AG04449 (cell line): ENCODE measurements at regions not wholly inside any gene's neighbourhood (a gene's known extent, or its start where the extent isn't known, plus 50 kb on each side); places are given as distances from the start of the nearest gene placed in this dataset.

Experiments
- CTCF ChIA-PET: fragments of 350-600 bp; formaldehyde crosslinking; extraction: SDS; loops from one replicate; lab custom pipeline; 2021; ENCODE audit warnings: antibody characterized with exemption; lab: Yijun Ruan, JAX
- POLR2A ChIA-PET: fragments of 400-600, 350-600 bp; formaldehyde crosslinking; extraction: SDS; loops from one replicate; lab custom pipeline; 2020; ENCODE audit warnings: antibody characterized with exemption, inconsistent platforms; lab: Yijun Ruan, JAX
- DNase-seq: peaks from one replicate; pipeline ENCODE4 v3.0.0-alpha.2; 2010; ENCODE audit warnings: low read depth, low spot score
- H3K4me3 ChIP-seq: 2 replicates; pipeline ENCODE4 v1.5.1; 2011; ENCODE audit warnings: low read depth, mild to moderate bottlenecking, control low read depth, low read length
- TF ChIP-seq, protein P1 (sequence below): IDR thresholded peaks from one replicate; pipeline ENCODE4 v1.5.1; 2011; ENCODE audit warnings: mild to moderate bottlenecking, moderate library complexity, low read length, control low read depth, inconsistent platforms; ENCODE audit not compliant: insufficient read depth; ENCODE audit errors: missing control alignments

DNA sequence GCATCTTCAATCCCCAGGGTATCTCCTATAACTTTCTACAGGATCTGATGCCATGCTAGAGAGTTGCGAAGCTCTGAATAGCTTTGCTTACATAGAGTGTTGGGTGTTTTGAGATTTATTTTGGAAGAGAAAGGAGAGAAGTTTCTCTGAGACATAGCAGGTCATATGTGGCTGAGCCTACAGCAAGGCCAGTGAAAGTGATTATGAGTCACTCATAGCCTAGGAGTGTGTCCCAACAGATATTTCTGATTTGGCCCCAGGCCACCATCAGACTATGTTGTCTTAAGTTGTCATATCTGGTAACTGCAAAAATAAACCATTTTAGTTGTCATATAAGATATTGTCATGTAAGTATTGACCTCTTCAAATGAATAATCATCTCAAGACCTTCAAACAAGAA is 132.0 kb upstream of the RAI14 start:
- no peak overlapping the region for H3K4me3 ChIP-seq
- DNase-seq: peak; percentile 34
- TF ChIP-seq, protein P1, sequence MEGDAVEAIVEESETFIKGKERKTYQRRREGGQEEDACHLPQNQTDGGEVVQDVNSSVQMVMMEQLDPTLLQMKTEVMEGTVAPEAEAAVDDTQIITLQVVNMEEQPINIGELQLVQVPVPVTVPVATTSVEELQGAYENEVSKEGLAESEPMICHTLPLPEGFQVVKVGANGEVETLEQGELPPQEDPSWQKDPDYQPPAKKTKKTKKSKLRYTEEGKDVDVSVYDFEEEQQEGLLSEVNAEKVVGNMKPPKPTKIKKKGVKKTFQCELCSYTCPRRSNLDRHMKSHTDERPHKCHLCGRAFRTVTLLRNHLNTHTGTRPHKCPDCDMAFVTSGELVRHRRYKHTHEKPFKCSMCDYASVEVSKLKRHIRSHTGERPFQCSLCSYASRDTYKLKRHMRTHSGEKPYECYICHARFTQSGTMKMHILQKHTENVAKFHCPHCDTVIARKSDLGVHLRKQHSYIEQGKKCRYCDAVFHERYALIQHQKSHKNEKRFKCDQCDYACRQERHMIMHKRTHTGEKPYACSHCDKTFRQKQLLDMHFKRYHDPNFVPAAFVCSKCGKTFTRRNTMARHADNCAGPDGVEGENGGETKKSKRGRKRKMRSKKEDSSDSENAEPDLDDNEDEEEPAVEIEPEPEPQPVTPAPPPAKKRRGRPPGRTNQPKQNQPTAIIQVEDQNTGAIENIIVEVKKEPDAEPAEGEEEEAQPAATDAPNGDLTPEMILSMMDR: no peak
- ChIA-PET POLR2A (interaction anchor here (1.2 to 1.5 kb wide), 4 partner anchors 9 to 133 kb away, joined by 3 to 6 read pairs (median 4); partner anchors contain the start of gene RAI14), CTCF (interaction anchor here (0.6 to 5.8 kb wide), 36 partner anchors 9 to 382 kb away, joined by 3 to 40 read pairs (median 6); no protein-coding TSS in a partner anchor)

DNA sequence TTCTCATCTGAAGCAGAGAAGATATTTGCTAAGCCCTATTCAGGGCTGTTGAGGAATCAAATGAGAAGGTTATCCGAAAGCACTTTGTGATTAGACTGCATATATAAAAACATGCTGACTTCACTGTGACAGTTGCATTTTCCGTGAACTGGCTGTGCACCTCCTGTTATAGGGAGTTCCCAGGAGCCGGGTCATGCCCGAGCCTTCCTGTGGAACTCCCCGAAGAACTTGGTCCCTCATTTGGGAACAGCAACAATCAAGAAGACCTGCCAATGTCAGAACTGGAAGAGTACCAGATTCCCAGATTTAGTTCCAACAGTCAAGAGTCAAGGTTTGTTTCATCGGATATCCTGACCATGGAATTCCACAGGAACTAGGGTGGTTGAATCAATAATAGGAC is 130.4 kb upstream of the RAI14 start:
- TF ChIP-seq, protein P1: no peak
- ChIA-PET CTCF (interaction anchor here (5.8 kb wide), 1 partner anchor 372 kb away, joined by 40 read pairs; no protein-coding TSS in a partner anchor), POLR2A (no interaction called here)

DNA sequence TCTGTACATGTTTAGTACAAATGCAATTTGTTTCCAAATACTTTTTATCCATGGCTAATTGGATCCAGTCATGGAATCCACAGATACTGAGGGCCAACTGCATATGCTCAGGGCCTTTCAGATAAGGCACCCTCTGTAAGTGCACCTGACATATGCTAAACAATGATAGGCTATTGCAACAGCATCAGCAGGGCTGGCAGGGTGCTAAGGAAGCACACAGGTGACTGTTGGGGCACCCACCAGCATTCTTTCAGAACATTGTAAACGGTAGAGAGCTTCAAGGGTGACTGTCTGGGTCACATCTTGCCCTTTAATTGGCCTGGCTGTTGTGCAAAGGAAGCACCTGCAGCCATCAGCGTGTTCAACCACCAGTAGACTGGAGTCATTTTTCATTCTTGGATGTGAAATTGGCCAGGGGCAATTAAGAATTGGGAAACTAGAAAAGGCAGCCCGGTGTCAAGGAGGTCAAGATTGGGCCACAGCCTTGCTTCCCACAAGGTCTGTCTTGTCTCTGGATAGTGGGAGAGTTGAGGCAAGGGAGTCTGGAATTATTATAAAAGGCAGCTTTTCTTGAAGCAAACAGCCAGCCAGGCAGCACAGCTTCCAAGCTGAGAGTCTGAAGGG is 129.3 kb upstream of the RAI14 start:
- CTCF ChIA-PET: interaction anchor here (1.1 kb wide), 1 partner anchor 40 kb away, joined by 3 read pairs; no protein-coding TSS in a partner anchor
- H3K4me3 ChIP-seq: no peak overlapping the region
- TF ChIP-seq, protein P1: no peak
- POLR2A ChIA-PET: no interaction called here
- no peak for DNase-seq

More for the DNA sequence above, 130.4 kb upstream of the RAI14 start:
- no peak overlapping the region for H3K4me3 ChIP-seq
- no peak for DNase-seq

DNA sequence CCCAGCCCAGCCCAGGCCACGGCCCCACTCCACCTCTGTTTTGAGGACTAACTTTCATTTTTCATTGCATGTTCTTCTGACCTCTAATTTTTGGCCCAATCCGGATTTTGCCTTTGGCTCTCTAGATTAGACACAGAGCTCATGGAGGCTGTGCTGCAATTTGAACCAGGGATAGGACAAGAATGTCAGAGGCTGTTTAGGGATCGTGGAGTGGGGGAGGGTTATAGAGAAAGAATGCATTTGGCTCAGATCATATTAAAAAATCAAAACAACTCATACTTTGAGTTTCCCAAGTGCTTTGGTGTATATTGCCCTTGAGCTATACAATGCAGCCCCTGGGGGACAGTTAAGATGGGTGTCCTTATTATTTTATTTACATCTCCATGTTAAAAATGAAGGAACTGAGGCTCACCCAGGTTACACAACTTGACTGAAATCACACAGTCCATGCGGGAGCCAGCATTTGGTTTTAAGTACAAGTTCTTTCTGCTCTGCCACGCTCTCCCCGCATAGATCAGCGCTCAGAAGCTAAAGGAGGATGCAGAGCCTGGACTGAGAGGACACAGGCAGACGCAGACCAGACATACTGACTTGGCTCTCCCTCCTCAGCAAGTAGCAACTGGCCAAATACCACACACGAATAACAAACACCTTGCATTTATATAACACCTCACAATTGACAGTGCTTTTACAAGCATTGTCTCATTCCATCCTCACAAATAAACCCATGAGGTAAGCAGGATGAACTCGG is 126.4 kb upstream of the RAI14 start:
- ChIA-PET POLR2A (no interaction called here), CTCF (interaction anchor here (1.2 to 2.2 kb wide), 2 partner anchors 44 kb away, joined by 3 to 9 read pairs; no protein-coding TSS in a partner anchor)
- TF ChIP-seq, protein P1: no peak
- H3K4me3 ChIP-seq: no peak overlapping the region
- DNase-seq: no peak

DNA sequence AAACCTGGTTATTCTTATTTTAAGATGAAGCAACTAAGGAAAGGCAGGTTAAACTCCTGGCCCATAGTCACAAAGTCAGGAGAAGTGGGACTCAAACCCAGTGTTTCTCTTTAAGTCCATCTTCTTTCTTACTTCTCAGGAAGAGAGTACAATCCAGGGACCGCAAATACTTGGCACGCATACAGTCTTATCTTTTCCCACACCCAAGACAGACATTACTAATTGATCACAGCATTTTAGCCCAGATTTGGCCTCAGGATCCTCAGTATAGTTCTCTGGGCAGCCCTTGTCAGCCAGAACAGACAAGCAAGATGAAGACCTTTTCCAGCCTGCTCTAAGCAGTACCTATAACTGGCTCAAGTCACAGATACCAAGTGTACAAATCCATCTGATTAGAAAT is 125.5 kb upstream of the RAI14 start:
- CTCF ChIA-PET: interaction anchor here (2.2 kb wide), 1 partner anchor 44 kb away, joined by 9 read pairs; no protein-coding TSS in a partner anchor
- TF ChIP-seq, protein P1: no peak
- no peak overlapping the region for H3K4me3 ChIP-seq
- POLR2A ChIA-PET: no interaction called here
- no peak for DNase-seq
